Endothelial cell of umbilical vein (primary cell): ENCODE measurements at regions not wholly inside any gene's neighbourhood (a gene's known extent, or its start where the extent isn't known, plus 50 kb on each side); places are given as distances from the start of the nearest gene placed in this dataset.

ENCODE experiments used
- EZH2 ChIP-seq: IDR thresholded peaks from 2 replicates; pipeline ENCODE4 v1.6.1; 2012; ENCODE audit warnings: borderline replicate concordance, low read depth, mild to moderate bottlenecking, moderate library complexity, low read length, inconsistent platforms; ENCODE audit not compliant: severe bottlenecking
- MAX ChIP-seq: IDR thresholded peaks from 2 replicates; pipeline ENCODE4 v1.6.1; 2011; ENCODE audit not compliant: insufficient read depth, insufficient read length
- MYC ChIP-seq: IDR thresholded peaks from one replicate; pipeline ENCODE4 v1.6.1; 2011; ENCODE audit warnings: mild to moderate bottlenecking, low read depth, low read length
- POLR2A ChIP-seq: IDR thresholded peaks from 2 replicates; pipeline ENCODE4 v1.6.1; 2012; ENCODE audit warnings: low read depth, mild to moderate bottlenecking, control low read depth, low read length
- POLR2AphosphoS5 ChIP-seq: IDR thresholded peaks from 2 replicates; pipeline ENCODE4 v1.6.1; 2012; ENCODE audit warnings: low read depth, mild to moderate bottlenecking, control low read depth, low read length, moderate library complexity; ENCODE audit not compliant: insufficient read depth

GRCh38 chr2:5911718-5912117 lies 219.5 kb downstream of the SOX11 start:
- no peak for TF ChIP-seq EZH2
- TF ChIP-seq MYC = no peak
- TF ChIP-seq POLR2AphosphoS5 = no peak
- TF ChIP-seq POLR2A = no peak
- no peak for TF ChIP-seq MAX
